NCI-H510A (cell line): ENCODE measurements at regions not wholly inside any gene's neighbourhood (a gene's known extent, or its start where the extent isn't known, plus 50 kb on each side); places are given as distances from the start of the nearest gene placed in this dataset.
"Not testable (repeated sequence)": the region's sequence is repeated elsewhere in the genome, so short reads cannot be mapped to it uniquely, and the experiment has no call there.

Experiments
- DNase-seq: peaks from one replicate; lab custom pipeline; 2025; lab: John Stamatoyannopoulos, UW

DNA sequence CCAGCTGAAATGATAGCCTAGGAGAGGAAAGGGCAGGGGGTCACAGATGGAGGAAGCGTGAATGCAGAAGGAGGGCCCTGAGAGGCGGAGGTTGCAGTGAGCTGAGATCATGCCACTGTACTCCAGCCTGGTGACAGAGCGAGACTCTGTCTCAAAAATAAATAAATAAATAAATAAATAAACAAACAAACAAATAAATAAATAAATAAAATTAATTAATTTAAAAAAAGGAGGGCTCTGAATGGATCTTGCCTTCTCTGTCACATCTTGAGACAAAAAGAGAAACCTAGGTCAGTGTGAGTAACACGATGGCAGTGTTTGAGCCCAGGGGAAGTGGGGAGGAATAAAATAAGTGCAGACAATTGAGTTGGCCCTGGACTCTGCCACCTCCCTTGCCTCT is 182.3 kb upstream of the DAAM1 start:
- DNase-seq, result not testable (repeated sequence)

GRCh38 chr14:59009967-59010366 is 178.5 kb upstream of the DAAM1 start:
- no peak for DNase-seq

DNA sequence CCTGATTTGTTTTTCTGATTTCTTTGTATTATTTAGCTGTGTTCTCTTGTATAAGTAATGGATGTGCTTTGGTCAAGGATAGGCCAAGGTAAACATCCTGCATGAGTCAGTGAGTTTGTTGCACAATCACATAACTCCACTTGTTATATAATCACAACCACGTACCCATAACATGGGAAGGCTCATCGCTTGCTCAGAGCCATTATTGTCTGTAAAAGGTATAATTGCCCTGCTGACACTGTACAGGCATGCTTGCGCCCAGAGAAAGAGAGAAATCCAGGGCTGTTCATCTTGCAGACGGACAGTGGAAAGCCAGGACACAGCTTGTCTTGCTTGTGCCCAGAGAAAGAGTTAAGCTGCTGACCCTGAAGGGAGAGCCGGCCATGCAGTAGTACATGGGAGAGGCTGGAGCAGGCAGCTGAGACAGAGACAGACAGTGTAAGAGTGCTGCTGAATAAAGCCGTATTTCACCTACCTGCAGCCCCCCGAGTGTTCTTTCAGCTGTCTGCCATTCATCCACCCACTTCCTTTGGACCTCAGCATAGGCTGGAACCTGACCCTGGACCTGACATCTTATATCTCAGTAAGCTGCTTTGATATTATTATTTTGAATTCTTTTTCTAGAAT is 174.7 kb upstream of the DAAM1 start:
- DNase-seq, result no peak

DNA sequence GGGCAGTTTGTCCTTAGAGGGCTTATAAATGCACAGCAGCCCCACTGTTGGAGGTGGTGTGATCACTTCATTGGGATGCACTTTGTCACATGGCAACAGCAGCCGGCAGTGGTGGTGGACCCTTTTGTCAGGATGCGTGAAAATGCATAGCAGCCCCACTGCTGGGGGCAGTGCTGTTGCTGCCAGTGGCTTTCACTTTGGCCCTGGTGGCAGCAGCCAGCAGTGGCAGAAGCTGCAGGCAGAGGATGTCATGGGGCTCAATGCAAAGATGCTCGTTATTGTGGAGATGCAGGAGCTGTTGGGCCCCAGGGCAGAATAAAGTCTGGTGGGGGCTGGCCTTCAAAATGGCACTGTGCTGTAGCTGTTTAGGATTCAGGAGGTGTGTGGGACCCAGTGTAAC is 173.0 kb upstream of the DAAM1 start:
- DNase-seq, result no peak

GRCh38 chr14:59017285-59017965 is 171.0 kb upstream of the DAAM1 start:
- DNase-seq, result no peak

- DNase-seq, result no peak
Observed at GRCh38 chr14:59018460-59018859, 170.0 kb upstream of the DAAM1 start.

- no peak for DNase-seq
Observed at GRCh38 chr14:59018978-59019377, 169.5 kb upstream of the DAAM1 start.

GRCh38 chr14:59020382-59020781 is 168.1 kb upstream of the DAAM1 start:
- no peak for DNase-seq

DNA sequence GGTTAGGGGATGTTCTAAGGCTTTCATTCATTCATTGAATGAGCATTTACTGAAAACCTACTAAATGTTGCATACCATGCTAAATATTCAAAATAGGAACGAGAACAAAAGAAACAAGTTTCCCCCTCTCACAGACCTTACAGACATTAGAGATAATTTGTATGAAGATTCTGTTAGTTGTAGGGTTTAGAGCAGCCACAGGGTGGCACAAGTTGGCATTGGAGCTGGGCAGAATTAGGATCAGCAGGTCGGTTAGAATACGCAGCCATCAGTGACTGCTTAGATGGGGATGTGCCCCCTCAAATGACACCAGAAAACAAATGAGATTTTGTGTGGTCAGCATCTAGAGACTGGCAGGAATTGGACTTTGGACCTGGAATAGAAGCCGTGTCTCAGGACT is 166.3 kb upstream of the DAAM1 start:
- DNase-seq, result no peak

DNA sequence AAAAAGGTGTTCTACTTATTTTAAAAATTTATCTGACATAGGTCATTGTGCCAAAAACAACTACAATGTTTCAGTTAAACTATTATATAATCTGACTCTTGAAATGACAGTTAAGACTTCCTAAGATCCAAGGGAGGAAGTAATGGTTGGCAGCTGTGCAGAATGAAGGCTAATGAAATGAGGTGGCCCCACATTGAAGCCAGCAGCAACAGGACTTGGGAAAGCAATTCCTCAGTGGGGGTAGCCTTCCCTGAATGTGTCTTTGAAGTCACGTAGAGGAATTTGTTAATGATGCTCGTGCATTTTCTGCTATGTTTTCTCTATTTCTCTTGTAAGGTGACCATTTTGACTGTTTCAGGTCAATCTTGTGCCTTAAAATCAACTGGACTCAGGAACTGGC is 162.4 kb upstream of the DAAM1 start:
- DNase-seq, result no peak

GRCh38 chr14:59026640-59027039 is 161.8 kb upstream of the DAAM1 start:
- DNase-seq, result not testable (repeated sequence)

- DNase-seq, result peak; percentile 18
Observed at GRCh38 chr14:59028476-59029202, 159.8 kb upstream of the DAAM1 start.

DNA sequence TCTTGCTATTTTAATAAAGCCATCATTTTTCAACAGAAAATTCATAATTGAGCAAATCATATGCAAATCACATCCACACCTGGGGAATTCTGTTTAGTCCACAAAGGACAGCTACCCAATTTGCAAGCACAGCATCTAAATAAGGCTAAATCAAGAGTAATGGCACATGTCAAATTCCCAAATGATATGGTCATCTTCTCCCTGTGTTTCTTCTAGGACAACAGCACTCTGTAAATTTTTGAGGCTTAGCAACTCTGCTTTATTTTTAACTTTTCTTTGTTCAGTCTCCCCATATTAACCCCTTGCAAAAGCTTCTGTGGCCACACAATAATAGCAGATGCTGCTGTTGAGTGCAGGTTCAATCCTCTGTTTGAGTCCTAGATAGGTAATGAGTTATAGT is 155.6 kb upstream of the DAAM1 start:
- no peak for DNase-seq

DNA sequence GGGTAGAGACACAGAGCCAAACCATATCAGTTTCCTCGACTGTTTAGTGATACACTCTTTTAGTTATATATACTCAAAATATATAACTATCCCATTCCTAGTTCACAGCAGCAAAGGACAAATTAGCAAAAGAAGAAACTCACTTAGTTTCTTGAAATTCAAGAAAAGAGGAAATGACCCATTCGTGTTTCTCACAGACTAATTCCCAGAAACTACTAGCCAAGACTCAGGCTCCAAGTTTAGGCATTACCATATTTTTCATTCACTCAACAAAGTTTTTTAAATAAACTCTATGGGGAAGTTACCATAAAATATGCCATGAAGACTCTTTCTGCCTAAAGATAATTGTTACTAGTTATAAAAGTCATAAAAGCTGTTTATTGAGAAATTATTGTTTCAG is 152.3 kb upstream of the DAAM1 start:
- no peak for DNase-seq

GRCh38 chr14:59037086-59037485 is 151.4 kb upstream of the DAAM1 start:
- DNase-seq, result no peak

DNA sequence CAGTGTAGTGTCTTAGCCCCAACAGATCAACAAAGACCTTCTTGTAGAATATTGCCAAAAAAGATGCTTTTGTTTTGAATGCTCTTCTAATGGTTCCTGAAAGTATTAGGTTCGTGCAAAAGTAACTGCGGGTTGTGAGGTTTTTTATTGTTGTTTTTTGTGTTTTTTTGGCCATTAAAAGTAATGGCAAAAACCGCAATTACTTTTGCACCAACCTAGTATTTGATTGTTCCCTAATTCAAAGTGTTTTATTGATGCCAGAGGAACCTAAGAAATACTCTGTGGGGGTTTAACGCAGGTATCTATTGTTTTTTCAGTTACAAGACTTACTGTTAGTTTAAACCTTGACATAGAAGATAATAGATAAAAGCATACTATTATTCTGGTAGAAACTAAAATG is 150.8 kb upstream of the DAAM1 start:
- no peak for DNase-seq

DNA sequence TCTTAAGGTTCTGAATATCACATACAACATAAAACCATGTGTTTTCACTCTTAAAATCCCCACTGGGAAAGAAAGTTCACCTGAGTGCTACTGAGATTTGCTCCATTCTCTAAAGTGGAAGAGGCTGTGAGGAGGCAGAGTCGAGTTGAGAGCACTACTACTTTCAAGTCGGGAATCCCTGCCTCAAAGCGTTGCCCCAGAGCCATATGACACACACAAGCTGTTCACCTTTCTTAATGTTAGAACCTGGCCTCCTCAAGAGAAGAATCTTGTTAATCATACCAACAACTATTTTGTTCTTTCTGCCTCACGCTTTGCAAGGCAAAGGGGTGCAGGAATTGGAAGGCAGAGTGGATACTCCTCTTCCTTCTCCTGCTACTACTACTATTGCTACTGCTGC is 149.7 kb upstream of the DAAM1 start:
- no peak for DNase-seq

GRCh38 chr14:59041308-59041707 is 147.2 kb upstream of the DAAM1 start:
- no peak for DNase-seq

DNA sequence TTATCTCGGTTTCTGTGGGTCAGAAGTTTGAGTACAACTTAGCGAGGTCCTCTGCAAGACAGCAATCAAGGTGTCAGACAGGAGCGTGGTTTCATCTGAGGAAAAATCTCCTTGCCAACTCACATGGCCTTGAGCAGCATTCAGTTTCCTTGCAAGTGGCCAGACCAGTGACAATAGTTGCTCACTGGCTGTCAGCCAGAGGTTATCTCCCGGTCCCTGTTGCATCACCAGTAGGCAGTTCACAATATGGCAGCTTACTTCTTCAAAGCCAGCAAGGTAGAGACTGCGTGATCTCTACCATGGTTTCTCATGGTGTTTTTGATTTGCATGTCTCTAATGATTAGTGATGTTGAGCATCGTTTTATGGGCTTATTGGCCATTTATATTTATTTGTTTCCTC is 143.8 kb upstream of the DAAM1 start:
- DNase-seq, result no peak

- no peak for DNase-seq
Observed at GRCh38 chr14:59046746-59047145, 141.7 kb upstream of the DAAM1 start.

GRCh38 chr14:59055006-59055405 is 133.5 kb upstream of the DAAM1 start:
- no peak for DNase-seq

- DNase-seq, result no peak
Observed at GRCh38 chr14:59055439-59056045, 132.9 kb upstream of the DAAM1 start.

GRCh38 chr14:59057551-59057950 is 130.9 kb upstream of the DAAM1 start:
- DNase-seq, result no peak
